ENCODE measurements at regions not wholly inside any gene's neighbourhood (a gene's known extent, or its start where the extent isn't known, plus 50 kb on each side); places are given as distances from the start of the nearest gene placed in this dataset.
A peak's percentile ranks its signal among the peaks of the same experiment; 100 is the strongest.

GRCh38 chr20:22833851-22834250 is 201.3 kb upstream of the SSTR4 start (continued):
- TF ChIP-seq ZNF274 (IDR thresholded peaks at IDR 0.05; ENCODE audit: borderline replicate concordance, low read depth, low read length) = no peak
- TF ChIP-seq ZNF717 (CRISPR knock-in tag; IDR thresholded peaks at IDR 0.05) = no peak
- no peak for TF ChIP-seq RBM14 (IDR thresholded peaks at IDR 0.05; ENCODE audit: borderline replicate concordance, insufficient read depth, low read depth, low read length)
- no peak for TF ChIP-seq SMAD3 (CRISPR knock-in tag; conservative IDR thresholded peaks at IDR 0.05)
- no peak for TF ChIP-seq RBFOX2 (IDR thresholded peaks at IDR 0.05; ENCODE audit: low read depth, low read length)
- TF ChIP-seq RBM17 (IDR thresholded peaks at IDR 0.05; ENCODE audit: borderline replicate concordance, low read depth, low read length) = no peak
- no peak for TF ChIP-seq ZNF263 (CRISPR knock-in tag; IDR thresholded peaks at IDR 0.05; ENCODE audit: borderline replicate concordance)
- no peak for TF ChIP-seq RERE (CRISPR knock-in tag; IDR thresholded peaks at IDR 0.05; ENCODE audit: borderline replicate concordance)
- TF ChIP-seq STAG1 (CRISPR knock-in tag; IDR thresholded peaks at IDR 0.05; ENCODE audit: borderline replicate concordance) = no peak
- no peak for TF ChIP-seq DIDO1 (tag; IDR thresholded peaks at IDR 0.05; ENCODE audit: low read depth)
- no peak for TF ChIP-seq ESRRB (CRISPR knock-in tag; IDR thresholded peaks at IDR 0.05; ENCODE audit: borderline replicate concordance)
- TF ChIP-seq MED1 (CRISPR knock-in tag; IDR thresholded peaks at IDR 0.05; ENCODE audit: borderline replicate concordance) = no peak
- no peak for TF ChIP-seq SPI1 (IDR thresholded peaks at IDR 0.05; ENCODE audit: borderline replicate concordance, low read depth, low read length)
- no peak for TF ChIP-seq ZNF311 (CRISPR knock-in tag; IDR thresholded peaks at IDR 0.05)
- no peak for TF ChIP-seq ZNF197 (CRISPR knock-in tag; IDR thresholded peaks at IDR 0.05; ENCODE audit: low read depth)
- TF ChIP-seq ZNF586 (CRISPR knock-in tag; conservative IDR thresholded peaks at IDR 0.05) = no peak
- TF ChIP-seq ZNF324 (CRISPR knock-in tag; IDR thresholded peaks at IDR 0.05) = no peak
- TF ChIP-seq CSDE1 (IDR thresholded peaks at IDR 0.05) = no peak
- TF ChIP-seq GTF2A2 (tag; IDR thresholded peaks at IDR 0.05) = no peak
- TF ChIP-seq ZNF384 (IDR thresholded peaks at IDR 0.05; ENCODE audit: low read depth, low read length) = no peak
- no peak for TF ChIP-seq TCFL5 (CRISPR knock-in tag; conservative IDR thresholded peaks at IDR 0.05)
- peak; percentile 43 for TF ChIP-seq SMAD1 (IDR thresholded peaks at IDR 0.05; ENCODE audit: low read depth, low read length, partially characterized antibody)
- no peak for TF ChIP-seq ZKSCAN1 (IDR thresholded peaks at IDR 0.05; ENCODE audit: low read depth, low read length)
- TF ChIP-seq L3MBTL2 (IDR thresholded peaks at IDR 0.05) = no peak; the same call in 1 of the 2 replicates
- TF ChIP-seq ZNF354B (CRISPR knock-in tag; IDR thresholded peaks at IDR 0.05) = no peak
- TF ChIP-seq RB1 (IDR thresholded peaks at IDR 0.05; ENCODE audit: low read depth) = 0 out of 2 replicates have a peak, but pooled peaks have one; percentile 9

Data from K562 (cell line).